ENCODE measurements at regions not wholly inside any gene's neighbourhood (a gene's known extent, or its start where the extent isn't known, plus 50 kb on each side); places are given as distances from the start of the nearest gene placed in this dataset.
"Not testable (repeated sequence)": the region's sequence is repeated elsewhere in the genome, so short reads cannot be mapped to it uniquely, and the experiment has no call there.

- Histone ChIP-seq H3K4me3 (no peak overlapping the region), H3K27ac (no peak overlapping the region), H3K9me3 (no peaks in the 10 kb centered on the region), H3K27me3 (no peaks in the 10 kb centered on the region), H3K4me1 (no peaks in the 10 kb centered on the region), H3K36me3 (no peaks in the 10 kb centered on the region)
- 86% methylated on average over 1 of the region's 1 CpG for WGBS
- DNase-seq (ENCODE audit: low spot score in 2 of 2): no peak
- no peak for TF ChIP-seq CTCF (IDR thresholded peaks at IDR 0.05)
These were observed 237.9 kb downstream of the TMEM26 start for GRCh38 chr10:61215246-61215645.

GRCh38 chr10:61211468-61211867 is 241.7 kb downstream of the TMEM26 start:
- Histone ChIP-seq H3K36me3 (no peaks in the 10 kb centered on the region), H3K4me3 (no peak overlapping the region), H3K27ac (no peak overlapping the region), H3K9me3 (no peaks in the 10 kb centered on the region), H3K4me1 (no peaks in the 10 kb centered on the region), H3K27me3 (no peaks in the 10 kb centered on the region)
- TF ChIP-seq POLR2A (IDR thresholded peaks at IDR 0.05): no peak
- TF ChIP-seq EP300 (IDR thresholded peaks at IDR 0.05): no peak
- TF ChIP-seq CTCF (IDR thresholded peaks at IDR 0.05): no peak
- no peak for TF ChIP-seq POLR2AphosphoS5 (IDR thresholded peaks at IDR 0.05)
- WGBS: 71% methylated on average over 2 of the region's 2 CpGs
- DNase-seq (ENCODE audit: low spot score in 2 of 2): no peak

GRCh38 chr10:61197057-61197456 is 253.1 kb upstream of the RHOBTB1 start:
- H3K9me3 ChIP-seq: peaks cover 8% of the 10 kb centered on the region
- TF ChIP-seq POLR2A (IDR thresholded peaks at IDR 0.05) (no peak), CTCF (IDR thresholded peaks at IDR 0.05) (no peak), EP300 (IDR thresholded peaks at IDR 0.05) (no peak)
- no peaks in the 10 kb centered on the region for H3K36me3 ChIP-seq
- no peak overlapping the region for H3K27ac ChIP-seq
- no peaks in the 10 kb centered on the region for H3K27me3 ChIP-seq
- no peak overlapping the region for H3K4me3 ChIP-seq
- H3K4me1 ChIP-seq: no peaks in the 10 kb centered on the region
- DNase-seq (ENCODE audit: low spot score in 2 of 2): no peak
- 24% methylated on average over 1 of the region's 1 CpG for WGBS

- no peak overlapping the region for H3K27ac ChIP-seq
- no peaks in the 10 kb centered on the region for H3K36me3 ChIP-seq
- H3K9me3 ChIP-seq: peaks cover 8% of the 10 kb centered on the region
- no peaks in the 10 kb centered on the region for H3K27me3 ChIP-seq
- TF ChIP-seq POLR2AphosphoS5 (IDR thresholded peaks at IDR 0.05) (no peak), POLR2A (IDR thresholded peaks at IDR 0.05) (no peak), EP300 (IDR thresholded peaks at IDR 0.05) (no peak), CTCF (IDR thresholded peaks at IDR 0.05) (no peak)
- no peak overlapping the region for H3K4me3 ChIP-seq
- H3K4me1 ChIP-seq: no peaks in the 10 kb centered on the region
- DNase-seq (ENCODE audit: low spot score in 2 of 2): no peak
These were observed 251.2 kb upstream of the RHOBTB1 start for GRCh38 chr10:61195211-61195610.

- not testable (repeated sequence) for H3K36me3 ChIP-seq; H3K4me3 ChIP-seq; H3K9me3 ChIP-seq; H3K27me3 ChIP-seq; DNase-seq (ENCODE audit: low spot score in 2 of 2); H3K27ac ChIP-seq; H3K4me1 ChIP-seq
- 67% methylated on average over 2 of the region's 2 CpGs for WGBS
These were observed 248.6 kb upstream of the RHOBTB1 start for GRCh38 chr10:61192589-61192988.

GRCh38 chr10:61192042-61192441 is 248.1 kb upstream of the RHOBTB1 start:
- Histone ChIP-seq H3K27ac (no peak overlapping the region), H3K4me3 (no peak overlapping the region), H3K9me3 (peaks cover 8% of the 10 kb centered on the region), H3K36me3 (no peaks in the 10 kb centered on the region), H3K4me1 (no peaks in the 10 kb centered on the region), H3K27me3 (no peaks in the 10 kb centered on the region)
- TF ChIP-seq EP300 (IDR thresholded peaks at IDR 0.05) (no peak), POLR2A (IDR thresholded peaks at IDR 0.05) (no peak), CTCF (IDR thresholded peaks at IDR 0.05) (no peak), POLR2AphosphoS5 (IDR thresholded peaks at IDR 0.05) (no peak)
- DNase-seq (ENCODE audit: low spot score in 2 of 2): no peak
- 90% methylated on average over 2 of the region's 3 CpGs for WGBS

All from suprapubic skin (tissue), 4 donors.